GM23338 (cell line): ENCODE measurements at regions not wholly inside any gene's neighbourhood (a gene's known extent, or its start where the extent isn't known, plus 50 kb on each side); places are given as distances from the start of the nearest gene placed in this dataset.

Source experiments
- EZH2 ChIP-seq: fragments of 200-600 bp; sonication (generic); IDR thresholded peaks from one replicate; pipeline ENCODE4 v1.8.0; 2017; ENCODE audit warnings: antibody characterized with exemption, mild to moderate bottlenecking, low read depth; ENCODE audit not compliant: unreplicated experiment
- JUNB ChIP-seq: IDR thresholded peaks from one replicate; pipeline ENCODE4 v1.6.1; 2016; ENCODE audit warnings: antibody characterized with exemption; ENCODE audit not compliant: unreplicated experiment
- NANOG ChIP-seq: IDR thresholded peaks from 2 replicates; pipeline ENCODE4 v1.6.1; 2016; ENCODE audit warnings: antibody characterized with exemption, borderline replicate concordance
- STAT1 ChIP-seq: IDR thresholded peaks from one replicate; pipeline ENCODE4 v1.6.1; 2016; ENCODE audit warnings: antibody characterized with exemption; ENCODE audit not compliant: unreplicated experiment
- ZNF331 ChIP-seq: fragments of 250-450 bp; sonication (Bioruptor Pico); IDR thresholded peaks from 2 replicates; pipeline ENCODE4 v1.5.0; 2020; ENCODE audit warnings: low read depth, mild to moderate bottlenecking, moderate library complexity
- TF ChIP-seq, protein P1 (sequence below): fragments of 250-450 bp; sonication (Bioruptor Pico); IDR thresholded peaks from 2 replicates; pipeline ENCODE4 v1.5.0; 2020; ENCODE audit warnings: mild to moderate bottlenecking, moderate library complexity
- TF ChIP-seq, protein P2 (sequence below), 2 experiments: fragments of 200-600 bp in 1 of 2; sonication (generic) in 1 of 2; conservative IDR thresholded peaks; 2 replicates each; pipeline versions ENCODE4 v1.5.1 to v1.6.1; 2016 to 2017; ENCODE audit warnings: antibody characterized with exemption in 2 of 2, low read depth in 2 of 2, mild to moderate bottlenecking in 2 of 2, moderate library complexity in 1 of 2

GRCh38 chr11:119519796-119520195, 96.8 kb upstream of the THY1 start (continued):
- TF ChIP-seq, protein P1, sequence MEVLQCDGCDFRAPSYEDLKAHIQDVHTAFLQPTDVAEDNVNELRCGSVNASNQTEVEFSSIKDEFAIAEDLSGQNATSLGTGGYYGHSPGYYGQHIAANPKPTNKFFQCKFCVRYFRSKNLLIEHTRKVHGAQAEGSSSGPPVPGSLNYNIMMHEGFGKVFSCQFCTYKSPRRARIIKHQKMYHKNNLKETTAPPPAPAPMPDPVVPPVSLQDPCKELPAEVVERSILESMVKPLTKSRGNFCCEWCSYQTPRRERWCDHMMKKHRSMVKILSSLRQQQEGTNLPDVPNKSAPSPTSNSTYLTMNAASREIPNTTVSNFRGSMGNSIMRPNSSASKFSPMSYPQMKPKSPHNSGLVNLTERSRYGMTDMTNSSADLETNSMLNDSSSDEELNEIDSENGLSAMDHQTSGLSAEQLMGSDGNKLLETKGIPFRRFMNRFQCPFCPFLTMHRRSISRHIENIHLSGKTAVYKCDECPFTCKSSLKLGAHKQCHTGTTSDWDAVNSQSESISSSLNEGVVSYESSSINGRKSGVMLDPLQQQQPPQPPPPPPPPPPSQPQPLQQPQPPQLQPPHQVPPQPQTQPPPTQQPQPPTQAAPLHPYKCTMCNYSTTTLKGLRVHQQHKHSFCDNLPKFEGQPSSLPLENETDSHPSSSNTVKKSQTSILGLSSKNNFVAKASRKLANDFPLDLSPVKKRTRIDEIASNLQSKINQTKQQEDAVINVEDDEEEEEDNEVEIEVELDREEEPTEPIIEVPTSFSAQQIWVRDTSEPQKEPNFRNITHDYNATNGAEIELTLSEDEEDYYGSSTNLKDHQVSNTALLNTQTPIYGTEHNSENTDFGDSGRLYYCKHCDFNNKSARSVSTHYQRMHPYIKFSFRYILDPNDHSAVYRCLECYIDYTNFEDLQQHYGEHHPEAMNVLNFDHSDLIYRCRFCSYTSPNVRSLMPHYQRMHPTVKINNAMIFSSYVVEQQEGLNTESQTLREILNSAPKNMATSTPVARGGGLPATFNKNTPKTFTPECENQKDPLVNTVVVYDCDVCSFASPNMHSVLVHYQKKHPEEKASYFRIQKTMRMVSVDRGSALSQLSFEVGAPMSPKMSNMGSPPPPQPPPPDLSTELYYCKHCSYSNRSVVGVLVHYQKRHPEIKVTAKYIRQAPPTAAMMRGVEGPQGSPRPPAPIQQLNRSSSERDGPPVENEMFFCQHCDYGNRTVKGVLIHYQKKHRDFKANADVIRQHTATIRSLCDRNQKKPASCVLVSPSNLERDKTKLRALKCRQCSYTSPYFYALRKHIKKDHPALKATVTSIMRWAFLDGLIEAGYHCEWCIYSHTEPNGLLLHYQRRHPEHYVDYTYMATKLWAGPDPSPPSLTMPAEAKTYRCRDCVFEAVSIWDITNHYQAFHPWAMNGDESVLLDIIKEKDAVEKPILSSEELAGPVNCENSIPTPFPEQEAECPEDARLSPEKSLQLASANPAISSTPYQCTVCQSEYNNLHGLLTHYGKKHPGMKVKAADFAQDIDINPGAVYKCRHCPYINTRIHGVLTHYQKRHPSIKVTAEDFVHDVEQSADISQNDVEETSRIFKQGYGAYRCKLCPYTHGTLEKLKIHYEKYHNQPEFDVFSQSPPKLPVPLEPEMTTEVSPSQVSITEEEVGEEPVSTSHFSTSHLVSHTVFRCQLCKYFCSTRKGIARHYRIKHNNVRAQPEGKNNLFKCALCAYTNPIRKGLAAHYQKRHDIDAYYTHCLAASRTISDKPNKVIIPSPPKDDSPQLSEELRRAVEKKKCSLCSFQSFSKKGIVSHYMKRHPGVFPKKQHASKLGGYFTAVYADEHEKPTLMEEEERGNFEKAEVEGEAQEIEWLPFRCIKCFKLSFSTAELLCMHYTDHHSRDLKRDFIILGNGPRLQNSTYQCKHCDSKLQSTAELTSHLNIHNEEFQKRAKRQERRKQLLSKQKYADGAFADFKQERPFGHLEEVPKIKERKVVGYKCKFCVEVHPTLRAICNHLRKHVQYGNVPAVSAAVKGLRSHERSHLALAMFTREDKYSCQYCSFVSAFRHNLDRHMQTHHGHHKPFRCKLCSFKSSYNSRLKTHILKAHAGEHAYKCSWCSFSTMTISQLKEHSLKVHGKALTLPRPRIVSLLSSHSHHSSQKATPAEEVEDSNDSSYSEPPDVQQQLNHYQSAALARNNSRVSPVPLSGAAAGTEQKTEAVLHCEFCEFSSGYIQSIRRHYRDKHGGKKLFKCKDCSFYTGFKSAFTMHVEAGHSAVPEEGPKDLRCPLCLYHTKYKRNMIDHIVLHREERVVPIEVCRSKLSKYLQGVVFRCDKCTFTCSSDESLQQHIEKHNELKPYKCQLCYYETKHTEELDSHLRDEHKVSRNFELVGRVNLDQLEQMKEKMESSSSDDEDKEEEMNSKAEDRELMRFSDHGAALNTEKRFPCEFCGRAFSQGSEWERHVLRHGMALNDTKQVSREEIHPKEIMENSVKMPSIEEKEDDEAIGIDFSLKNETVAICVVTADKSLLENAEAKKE (CRISPR knock-in tag): no peak
- no peak for TF ChIP-seq NANOG
- TF ChIP-seq JUNB: no peak
- no peak for TF ChIP-seq STAT1
- no peak for TF ChIP-seq ZNF331 (CRISPR knock-in tag)
- TF ChIP-seq, protein P2, sequence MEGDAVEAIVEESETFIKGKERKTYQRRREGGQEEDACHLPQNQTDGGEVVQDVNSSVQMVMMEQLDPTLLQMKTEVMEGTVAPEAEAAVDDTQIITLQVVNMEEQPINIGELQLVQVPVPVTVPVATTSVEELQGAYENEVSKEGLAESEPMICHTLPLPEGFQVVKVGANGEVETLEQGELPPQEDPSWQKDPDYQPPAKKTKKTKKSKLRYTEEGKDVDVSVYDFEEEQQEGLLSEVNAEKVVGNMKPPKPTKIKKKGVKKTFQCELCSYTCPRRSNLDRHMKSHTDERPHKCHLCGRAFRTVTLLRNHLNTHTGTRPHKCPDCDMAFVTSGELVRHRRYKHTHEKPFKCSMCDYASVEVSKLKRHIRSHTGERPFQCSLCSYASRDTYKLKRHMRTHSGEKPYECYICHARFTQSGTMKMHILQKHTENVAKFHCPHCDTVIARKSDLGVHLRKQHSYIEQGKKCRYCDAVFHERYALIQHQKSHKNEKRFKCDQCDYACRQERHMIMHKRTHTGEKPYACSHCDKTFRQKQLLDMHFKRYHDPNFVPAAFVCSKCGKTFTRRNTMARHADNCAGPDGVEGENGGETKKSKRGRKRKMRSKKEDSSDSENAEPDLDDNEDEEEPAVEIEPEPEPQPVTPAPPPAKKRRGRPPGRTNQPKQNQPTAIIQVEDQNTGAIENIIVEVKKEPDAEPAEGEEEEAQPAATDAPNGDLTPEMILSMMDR (conservative IDR thresholded peaks at IDR 0.05; ENCODE audit: low read depth in 2 of 2): no peak
- no peak for TF ChIP-seq EZH2
